NCI-H128 (cell line): ENCODE measurements at regions not wholly inside any gene's neighbourhood (a gene's known extent, or its start where the extent isn't known, plus 50 kb on each side); places are given as distances from the start of the nearest gene placed in this dataset.
"Not testable (repeated sequence)": the region's sequence is repeated elsewhere in the genome, so short reads cannot be mapped to it uniquely, and the experiment has no call there.

Experiments used
- DNase-seq: peaks from one replicate; lab custom pipeline; 2025; ENCODE audit not compliant: unreplicated experiment; lab: John Stamatoyannopoulos, UW

- DNase-seq = no peak
Measured at GRCh38 chr6:158920311-158920905, 79.6 kb downstream of the RSPH3 start.

GRCh38 chr6:158919865-158920264 lies 80.1 kb downstream of the RSPH3 start:
- DNase-seq = no peak

- DNase-seq = no peak
Measured at GRCh38 chr6:158916617-158917016, 83.4 kb downstream of the RSPH3 start.

GRCh38 chr6:158914923-158915322 lies 85.1 kb downstream of the RSPH3 start:
- DNase-seq = no peak

- DNase-seq = no peak
Measured at GRCh38 chr6:158913580-158913979, 86.4 kb downstream of the RSPH3 start.

- no peak for DNase-seq
Measured at GRCh38 chr6:158912655-158913054, 87.3 kb downstream of the RSPH3 start.

GRCh38 chr6:158911746-158912480 lies 88.1 kb downstream of the RSPH3 start:
- DNase-seq = no peak

GRCh38 chr6:158910484-158911440 lies 89.2 kb downstream of the RSPH3 start:
- DNase-seq = no peak

- no peak for DNase-seq
Measured at GRCh38 chr6:158909938-158910337, 90.1 kb downstream of the RSPH3 start.

- no peak for DNase-seq
Measured at GRCh38 chr6:158908606-158909005, 89.4 kb upstream of the EZR start.

- no peak for DNase-seq
Measured at GRCh38 chr6:158907931-158908330, 88.8 kb upstream of the EZR start.

GRCh38 chr6:158906926-158907325 lies 87.8 kb upstream of the EZR start:
- no peak for DNase-seq

- DNase-seq = no peak
Measured at GRCh38 chr6:158905277-158905676, 86.1 kb upstream of the EZR start.

- DNase-seq = no peak
Measured at GRCh38 chr6:158903801-158904200, 84.6 kb upstream of the EZR start.

- no peak for DNase-seq
Measured at GRCh38 chr6:158900663-158901312, 81.6 kb upstream of the EZR start.

- no peak for DNase-seq
Measured at GRCh38 chr6:158897236-158897635, 78.1 kb upstream of the EZR start.

GRCh38 chr6:158895661-158896060 lies 76.5 kb upstream of the EZR start:
- no peak for DNase-seq

GRCh38 chr6:158894193-158894592 lies 75.0 kb upstream of the EZR start:
- DNase-seq = no peak

GRCh38 chr6:158892266-158892665 lies 73.1 kb upstream of the EZR start:
- no peak for DNase-seq

GRCh38 chr6:158891560-158891959 lies 72.4 kb upstream of the EZR start:
- not testable (repeated sequence) for DNase-seq

- not testable (repeated sequence) for DNase-seq
Measured at GRCh38 chr6:158888171-158888570, 69.0 kb upstream of the EZR start.
